ENCODE measurements at regions not wholly inside any gene's neighbourhood (a gene's known extent, or its start where the extent isn't known, plus 50 kb on each side); places are given as distances from the start of the nearest gene placed in this dataset.

DNA sequence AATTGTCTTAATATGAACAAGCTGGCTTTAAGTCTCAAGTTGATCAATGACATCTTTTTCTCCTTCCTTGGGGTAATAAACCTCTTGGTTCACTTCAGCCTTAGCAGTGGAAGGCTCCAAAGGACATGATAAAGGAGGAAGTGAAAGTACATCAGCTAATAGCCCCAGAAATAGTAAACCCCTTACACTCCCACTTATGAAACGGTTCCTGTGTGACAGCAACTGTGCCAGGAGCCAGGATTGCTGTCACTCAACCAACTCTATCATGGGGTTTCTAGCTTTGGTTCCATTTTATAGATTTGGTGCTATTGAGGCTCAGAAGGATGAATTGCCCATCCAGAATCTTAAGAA is 216.7 kb downstream of the ABHD5 start:
- H3K9ac ChIP-seq (ENCODE audit: low read depth, low read length): no peak overlapping the region
- no peak overlapping the region for H3K4me2 ChIP-seq (ENCODE audit: low read depth, low read length)
- H3K36me3 ChIP-seq (ENCODE audit: control insufficient read depth, insufficient read depth, low read length): no peaks in the 10 kb centered on the region
- no peak overlapping the region for H3K14ac ChIP-seq (replicated peaks; ENCODE audit: low read depth, low read length)
- H3K9me1 ChIP-seq (ENCODE audit: insufficient read depth, low read length): no peaks in the 10 kb centered on the region
- H3K27ac ChIP-seq (ENCODE audit: insufficient read depth, low read length): no peak overlapping the region
- H2BK120ac ChIP-seq (ENCODE audit: low read depth, low read length): no peak overlapping the region
- BruUV-seq (replicated peaks): no TSS peak
- no peak for DNase-seq
- intact Hi-C loops (cut with micrococcal nuclease): no loop called here
- in situ Hi-C loops (cut with MboI; ENCODE audit: low sequenced_read_pairs): no loop called here
- H2BK5ac ChIP-seq (ENCODE audit: low read depth, low read length, poor library complexity, severe bottlenecking): no peak overlapping the region
- ChIA-PET CTCF (interaction anchor here (0.5 kb wide), 1 partner anchor 97 kb away, joined by 3 read pairs; no protein-coding TSS in a partner anchor), POLR2A (ENCODE audit: unreplicated experiment) (no interaction called here)
- no peaks in the 10 kb centered on the region for H3K9me3 ChIP-seq (ENCODE audit: control insufficient read depth, insufficient read depth, low read length)
- no peaks in the 10 kb centered on the region for H3K79me1 ChIP-seq (ENCODE audit: low read depth in 1 of 2, low read length in 2 of 2)
- H2AFZ ChIP-seq (replicated peaks; ENCODE audit: low read length, poor library complexity): no peak overlapping the region
- H3K23ac ChIP-seq (ENCODE audit: low read depth, low read length): no peak overlapping the region
- H4K91ac ChIP-seq (ENCODE audit: insufficient read depth, low read depth, low read length): no peak overlapping the region
- no peak overlapping the region for H3K18ac ChIP-seq (ENCODE audit: low read depth, low read length)
- H4K8ac ChIP-seq (ENCODE audit: low read depth in 2 of 2, low read length in 2 of 2): no peak overlapping the region
- ATAC-seq (ENCODE audit: low read depth): no peak
- H3K4ac ChIP-seq (ENCODE audit: low read depth, low read length): no peak overlapping the region
- H2AK9ac ChIP-seq (replicated peaks; ENCODE audit: low read depth, low read length, poor library complexity): no peak overlapping the region
- H2BK20ac ChIP-seq (ENCODE audit: low read depth, low read length): no peak overlapping the region
- H4K5ac ChIP-seq (ENCODE audit: low read depth, low read length): no peak overlapping the region
- dilution Hi-C loops (cut with HindIII; ENCODE audit: low sequenced_read_pairs, unreplicated experiment): no loop called here
- no peak overlapping the region for H2AK5ac ChIP-seq (ENCODE audit: low read depth, low read length)
- H3K56ac ChIP-seq (ENCODE audit: extremely low read depth, insufficient read depth, low read length): no peak overlapping the region
- WGBS, 2 experiments (ENCODE audit: extremely low coverage in 2 of 2, insufficient read length in 1 of 2): no CpG with 5 or more reads among the region's 1 CpG
- peaks cover 17% of the 10 kb centered on the region for H3K27me3 ChIP-seq (ENCODE audit: control insufficient read depth, insufficient read depth, low read length)
- no peak overlapping the region for H2BK15ac ChIP-seq (ENCODE audit: low read depth, low read length)
- no peaks in the 10 kb centered on the region for H3K4me1 ChIP-seq (ENCODE audit: control insufficient read depth, insufficient read depth, low read length)
- TF ChIP-seq, protein P1, sequence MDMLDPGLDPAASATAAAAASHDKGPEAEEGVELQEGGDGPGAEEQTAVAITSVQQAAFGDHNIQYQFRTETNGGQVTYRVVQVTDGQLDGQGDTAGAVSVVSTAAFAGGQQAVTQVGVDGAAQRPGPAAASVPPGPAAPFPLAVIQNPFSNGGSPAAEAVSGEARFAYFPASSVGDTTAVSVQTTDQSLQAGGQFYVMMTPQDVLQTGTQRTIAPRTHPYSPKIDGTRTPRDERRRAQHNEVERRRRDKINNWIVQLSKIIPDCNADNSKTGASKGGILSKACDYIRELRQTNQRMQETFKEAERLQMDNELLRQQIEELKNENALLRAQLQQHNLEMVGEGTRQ (IDR thresholded peaks at IDR 0.05; ENCODE audit: low read depth, low read length): no peak
- no peak for TF ChIP-seq NFE2L2 (IDR thresholded peaks at IDR 0.05; ENCODE audit: low read depth, low read length)
- TF ChIP-seq FOS (IDR thresholded peaks at IDR 0.05; ENCODE audit: low read depth, low read length): no peak
- TF ChIP-seq RAD21 (IDR thresholded peaks at IDR 0.05; ENCODE audit: low read length): no peak
- TF ChIP-seq POLR2A (IDR thresholded peaks at IDR 0.05; ENCODE audit: low read depth, low read length): no peak
- TF ChIP-seq RCOR1 (IDR thresholded peaks at IDR 0.05; ENCODE audit: insufficient replicate concordance, low read length): no peak
- TF ChIP-seq SMC3 (IDR thresholded peaks at IDR 0.05; ENCODE audit: low read depth, low read length): no peak
- TF ChIP-seq MAFK (IDR thresholded peaks at IDR 0.05; ENCODE audit: low read depth, low read length): no peak
- no peak for TF ChIP-seq CHD1 (IDR thresholded peaks at IDR 0.05; ENCODE audit: low read depth, low read length)
- no peak for TF ChIP-seq RFX5 (IDR thresholded peaks at IDR 0.05; ENCODE audit: low read depth, low read length)
- TF ChIP-seq, protein P2, sequence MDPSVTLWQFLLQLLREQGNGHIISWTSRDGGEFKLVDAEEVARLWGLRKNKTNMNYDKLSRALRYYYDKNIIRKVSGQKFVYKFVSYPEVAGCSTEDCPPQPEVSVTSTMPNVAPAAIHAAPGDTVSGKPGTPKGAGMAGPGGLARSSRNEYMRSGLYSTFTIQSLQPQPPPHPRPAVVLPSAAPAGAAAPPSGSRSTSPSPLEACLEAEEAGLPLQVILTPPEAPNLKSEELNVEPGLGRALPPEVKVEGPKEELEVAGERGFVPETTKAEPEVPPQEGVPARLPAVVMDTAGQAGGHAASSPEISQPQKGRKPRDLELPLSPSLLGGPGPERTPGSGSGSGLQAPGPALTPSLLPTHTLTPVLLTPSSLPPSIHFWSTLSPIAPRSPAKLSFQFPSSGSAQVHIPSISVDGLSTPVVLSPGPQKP (IDR thresholded peaks at IDR 0.05; ENCODE audit: borderline replicate concordance, low read depth, low read length): no peak
- TF ChIP-seq BHLHE40 (IDR thresholded peaks at IDR 0.05; ENCODE audit: low read depth, low read length): no peak
- no peak for TF ChIP-seq CEBPB (IDR thresholded peaks at IDR 0.05; ENCODE audit: low read depth, low read length)
- no peak for TF ChIP-seq MXI1 (IDR thresholded peaks at IDR 0.05; ENCODE audit: borderline replicate concordance, low read depth, low read length)
- no peak for TF ChIP-seq MAZ (IDR thresholded peaks at IDR 0.05; ENCODE audit: borderline replicate concordance, low read depth, low read length)
- TF ChIP-seq, protein P3, sequence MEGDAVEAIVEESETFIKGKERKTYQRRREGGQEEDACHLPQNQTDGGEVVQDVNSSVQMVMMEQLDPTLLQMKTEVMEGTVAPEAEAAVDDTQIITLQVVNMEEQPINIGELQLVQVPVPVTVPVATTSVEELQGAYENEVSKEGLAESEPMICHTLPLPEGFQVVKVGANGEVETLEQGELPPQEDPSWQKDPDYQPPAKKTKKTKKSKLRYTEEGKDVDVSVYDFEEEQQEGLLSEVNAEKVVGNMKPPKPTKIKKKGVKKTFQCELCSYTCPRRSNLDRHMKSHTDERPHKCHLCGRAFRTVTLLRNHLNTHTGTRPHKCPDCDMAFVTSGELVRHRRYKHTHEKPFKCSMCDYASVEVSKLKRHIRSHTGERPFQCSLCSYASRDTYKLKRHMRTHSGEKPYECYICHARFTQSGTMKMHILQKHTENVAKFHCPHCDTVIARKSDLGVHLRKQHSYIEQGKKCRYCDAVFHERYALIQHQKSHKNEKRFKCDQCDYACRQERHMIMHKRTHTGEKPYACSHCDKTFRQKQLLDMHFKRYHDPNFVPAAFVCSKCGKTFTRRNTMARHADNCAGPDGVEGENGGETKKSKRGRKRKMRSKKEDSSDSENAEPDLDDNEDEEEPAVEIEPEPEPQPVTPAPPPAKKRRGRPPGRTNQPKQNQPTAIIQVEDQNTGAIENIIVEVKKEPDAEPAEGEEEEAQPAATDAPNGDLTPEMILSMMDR (conservative IDR thresholded peaks at IDR 0.05; ENCODE audit: low read depth, low read length): no peak
- no peak overlapping the region for H3K4me3 ChIP-seq (ENCODE audit: insufficient read depth, low read depth, low read length)
- H4K20me1 ChIP-seq (ENCODE audit: insufficient read depth, low read length): no peaks in the 10 kb centered on the region

Measured in IMR-90 (cell line).